HEK293 (cell line): ENCODE measurements at regions not wholly inside any gene's neighbourhood (a gene's known extent, or its start where the extent isn't known, plus 50 kb on each side); places are given as distances from the start of the nearest gene placed in this dataset.

Source experiments
- CTCF ChIA-PET: fragments of 350-600 bp; formaldehyde crosslinking; extraction: SDS; loops from one replicate; lab custom pipeline; 2021; ENCODE audit warnings: antibody characterized with exemption; lab: Yijun Ruan, JAX
- POLR2A ChIA-PET: fragments of 300-600 bp; formaldehyde crosslinking; extraction: SDS; loops from one replicate; lab custom pipeline; 2020; ENCODE audit warnings: antibody characterized with exemption, inconsistent platforms; lab: Yijun Ruan, JAX
- H3K27ac ChIP-seq: fragments of 200-500 bp; sonication (Bioruptor generic); 2 replicates; pipeline ENCODE4 v1.5.1; 2014; ENCODE audit warnings: low read depth, low read length, control low read depth, inconsistent platforms; ENCODE audit errors: extremely low read depth
- H3K36me3 ChIP-seq, 2 experiments: fragments of 200-500 bp in 1 of 2; sonication (Bioruptor generic) in 1 of 2; 1 replicate in 1 of 2; 2 replicates in 1 of 2; pipeline ENCODE4 v1.5.1; 2014 to 2017; ENCODE audit warnings: inconsistent platforms in 2 of 2, low read length in 2 of 2; ENCODE audit not compliant: control insufficient read depth in 2 of 2, insufficient read depth in 1 of 2
- H3K4me1 ChIP-seq: fragments of 200-500 bp; sonication (Bioruptor generic); 2 replicates; pipeline ENCODE4 v1.5.1; 2014; ENCODE audit warnings: mild to moderate bottlenecking, low read length, inconsistent platforms; ENCODE audit not compliant: control insufficient read depth, insufficient read depth
- H3K4me3 ChIP-seq: 2 replicates; pipeline ENCODE4 v1.5.1; 2011; ENCODE audit warnings: low read depth, mild to moderate bottlenecking, control low read depth, low read length, moderate library complexity
- H3K9me3 ChIP-seq: fragments of 200-500 bp; sonication (Bioruptor generic); 2 replicates; pipeline ENCODE4 v1.5.1; 2014; ENCODE audit warnings: low read depth, low read length, inconsistent platforms; ENCODE audit not compliant: control insufficient read depth, insufficient read depth
- HOXC10 ChIP-seq: sonication (generic); formaldehyde crosslinking; IDR thresholded peaks from 2 replicates; pipeline ENCODE4 v1.8.1; 2023; ENCODE audit warnings: mild to moderate bottlenecking, missing genetic modification reagents
- KLF10 ChIP-seq: fragments of 450-650 bp; IDR thresholded peaks from 2 replicates; pipeline ENCODE4 v1.5.1; 2018; ENCODE audit warnings: missing biosample characterization, mild to moderate bottlenecking, missing genetic modification characterization
- KLF16 ChIP-seq: fragments of 450-650 bp; formaldehyde crosslinking; IDR thresholded peaks from 2 replicates; pipeline ENCODE4 v1.5.1; 2017; ENCODE audit warnings: missing biosample characterization, missing genetic modification characterization
- OVOL3 ChIP-seq: fragments of 450-650 bp; formaldehyde crosslinking; IDR thresholded peaks from 2 replicates; pipeline ENCODE4 v1.5.1; 2016; ENCODE audit warnings: missing biosample characterization, missing genetic modification characterization
- PRDM6 ChIP-seq: fragments of 450-650 bp; formaldehyde crosslinking; IDR thresholded peaks from 2 replicates; pipeline ENCODE4 v1.5.1; 2017; ENCODE audit warnings: missing biosample characterization, missing genetic modification characterization
- TCF7L2 ChIP-seq: IDR thresholded peaks from 2 replicates; pipeline ENCODE4 v1.6.1; 2011; ENCODE audit warnings: low read depth, mild to moderate bottlenecking, inconsistent platforms, low read length, moderate library complexity, borderline replicate concordance
- ZBTB1 ChIP-seq: fragments of 450-650 bp; formaldehyde crosslinking; IDR thresholded peaks from 2 replicates; pipeline ENCODE4 v1.5.1; 2016; ENCODE audit warnings: missing biosample characterization, missing genetic modification characterization
- ZFHX2 ChIP-seq: fragments of 450-650 bp; formaldehyde crosslinking; conservative IDR thresholded peaks from 2 replicates; pipeline ENCODE4 v1.5.1; 2016; ENCODE audit warnings: missing biosample characterization, missing genetic modification characterization
- ZNF112 ChIP-seq: fragments of 450-650 bp; formaldehyde crosslinking; IDR thresholded peaks from 2 replicates; pipeline ENCODE4 v1.5.0; 2017; ENCODE audit warnings: missing biosample characterization, missing genetic modification characterization
- ZNF132 ChIP-seq: fragments of 450-650 bp; formaldehyde crosslinking; IDR thresholded peaks from 2 replicates; pipeline ENCODE4 v1.5.1; 2017; ENCODE audit warnings: missing biosample characterization, missing genetic modification characterization, borderline replicate concordance
- ZNF138 ChIP-seq: fragments of 450-650 bp; formaldehyde crosslinking; IDR thresholded peaks from 2 replicates; pipeline ENCODE4 v1.5.1; 2016; ENCODE audit warnings: missing biosample characterization, missing genetic modification characterization, borderline replicate concordance
- ZNF341 ChIP-seq: fragments of 450-650 bp; formaldehyde crosslinking; IDR thresholded peaks from 2 replicates; pipeline ENCODE4; 2016; ENCODE audit warnings: low read depth, missing biosample characterization, missing genetic modification characterization
- ZNF513 ChIP-seq: fragments of 450-650 bp; IDR thresholded peaks from 2 replicates; pipeline ENCODE4 v1.5.1; 2018; ENCODE audit warnings: missing biosample characterization, missing genetic modification characterization
- ZNF544 ChIP-seq: fragments of 450-650 bp; formaldehyde crosslinking; IDR thresholded peaks from 2 replicates; pipeline ENCODE4 v1.5.0; 2017; ENCODE audit warnings: missing biosample characterization, missing genetic modification characterization
- ZNF548 ChIP-seq: fragments of 450-650 bp; formaldehyde crosslinking; IDR thresholded peaks from 2 replicates; pipeline ENCODE4 v1.5.1; 2016; ENCODE audit warnings: missing biosample characterization, missing genetic modification characterization
- ZNF549 ChIP-seq: fragments of 450-650 bp; IDR thresholded peaks from 2 replicates; pipeline ENCODE4 v1.5.1; 2018; ENCODE audit warnings: missing biosample characterization, missing genetic modification characterization, mild to moderate bottlenecking, inconsistent platforms, moderate library complexity
- ZNF585B ChIP-seq: fragments of 450-650 bp; formaldehyde crosslinking; IDR thresholded peaks from 2 replicates; pipeline ENCODE4 v1.5.1; 2016; ENCODE audit warnings: missing biosample characterization, missing genetic modification characterization
- ZNF610 ChIP-seq: fragments of 450-650 bp; formaldehyde crosslinking; IDR thresholded peaks from 2 replicates; pipeline ENCODE4 v1.5.1; 2016; ENCODE audit warnings: missing biosample characterization, missing genetic modification characterization, borderline replicate concordance
- ZNF621 ChIP-seq: fragments of 450-650 bp; formaldehyde crosslinking; IDR thresholded peaks from 2 replicates; pipeline ENCODE4 v1.5.1; 2017; ENCODE audit warnings: missing biosample characterization, missing genetic modification characterization
- ZNF629 ChIP-seq: fragments of 450-650 bp; formaldehyde crosslinking; IDR thresholded peaks from 2 replicates; pipeline ENCODE4 v1.5.1; 2017; ENCODE audit warnings: missing biosample characterization, missing genetic modification characterization
- ZNF654 ChIP-seq: fragments of 450-650 bp; formaldehyde crosslinking; IDR thresholded peaks from 2 replicates; pipeline ENCODE4 v1.5.1; 2016; ENCODE audit warnings: low read depth, missing biosample characterization, missing genetic modification characterization
- ZNF677 ChIP-seq: fragments of 450-650 bp; IDR thresholded peaks from 2 replicates; pipeline ENCODE4 v1.5.0; 2018; ENCODE audit warnings: missing biosample characterization, mild to moderate bottlenecking, missing genetic modification characterization, moderate library complexity
- ZNF791 ChIP-seq: fragments of 450-650 bp; formaldehyde crosslinking; IDR thresholded peaks from 2 replicates; pipeline ENCODE4 v1.5.1; 2016; ENCODE audit warnings: missing biosample characterization, missing genetic modification characterization
- ZNF830 ChIP-seq: fragments of 450-650 bp; IDR thresholded peaks from 2 replicates; pipeline ENCODE4 v1.5.0; 2018; ENCODE audit warnings: missing biosample characterization, missing genetic modification characterization, low read depth, mild to moderate bottlenecking, moderate library complexity
- TF ChIP-seq, protein P1 (sequence below): fragments of 450-650 bp; formaldehyde crosslinking; IDR thresholded peaks from 2 replicates; pipeline ENCODE4 v1.5.1; 2016; ENCODE audit warnings: missing biosample characterization, missing genetic modification characterization

DNA sequence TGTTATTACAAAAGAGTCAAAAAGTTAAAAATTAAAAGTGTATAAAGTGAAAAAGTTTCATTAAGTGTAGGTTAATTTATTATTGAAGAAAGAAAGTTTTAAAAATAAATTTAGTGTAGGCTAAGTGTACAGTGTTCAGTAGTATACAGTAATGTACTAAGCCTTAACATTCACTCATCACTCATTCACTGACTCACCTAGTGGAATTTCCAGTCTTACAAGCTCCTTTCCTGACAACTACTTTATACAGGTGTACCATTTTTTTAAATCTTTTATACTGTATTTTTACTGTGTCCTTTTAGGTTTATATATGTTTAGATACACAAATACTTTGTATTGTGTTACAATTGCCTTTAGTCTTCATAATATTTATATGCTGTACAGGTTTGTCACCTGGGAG lies 530.2 kb upstream of the FAM174A start (continued):
- TF ChIP-seq ZNF132 (tag by site-specific recombination) (no peak), OVOL3 (tag by site-specific recombination) (no peak), ZNF549 (tag by site-specific recombination) (no peak), ZNF654 (tag by site-specific recombination) (no peak), ZNF610 (tag by site-specific recombination) (no peak), ZNF830 (tag by site-specific recombination) (no peak), ZNF629 (tag by site-specific recombination) (no peak), ZNF585B (tag by site-specific recombination) (no peak), ZNF112 (tag by site-specific recombination) (no peak), ZNF544 (no peak), ZNF548 (tag by site-specific recombination) (no peak), KLF16 (tag by site-specific recombination) (no peak), ZNF621 (tag by site-specific recombination) (no peak), PRDM6 (tag by site-specific recombination) (no peak)

DNA sequence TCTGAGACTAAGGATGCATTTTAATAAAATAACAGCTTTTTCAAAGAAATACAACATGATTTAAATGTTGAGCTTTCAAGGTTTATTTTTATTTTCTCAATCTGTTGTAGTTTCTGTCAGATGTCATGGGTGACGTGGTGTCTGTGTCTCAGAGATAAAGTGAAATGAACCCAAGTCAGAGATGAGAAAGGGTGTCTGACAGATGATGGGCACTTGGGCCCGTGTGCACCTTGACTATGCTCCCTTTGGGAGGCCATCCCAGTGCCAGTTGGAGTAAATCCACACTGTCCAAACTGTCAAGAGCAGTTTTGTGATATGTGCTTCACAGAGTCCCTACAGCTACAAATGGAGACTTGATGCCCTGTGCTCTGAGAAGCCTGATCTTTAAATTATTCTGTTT lies 536.9 kb upstream of the FAM174A start:
- no peaks in the 10 kb centered on the region for H3K36me3 ChIP-seq
- TF ChIP-seq ZFHX2 (tag by site-specific recombination): no peak
- no peak for TF ChIP-seq ZNF341 (tag by site-specific recombination)
- no peak for TF ChIP-seq ZBTB1 (tag by site-specific recombination)
- no peak for TF ChIP-seq TCF7L2
- TF ChIP-seq ZNF513 (tag by site-specific recombination): no peak
- TF ChIP-seq OVOL3 (tag by site-specific recombination): no peak
- TF ChIP-seq ZNF677 (tag by site-specific recombination): no peak
- no peak for TF ChIP-seq ZNF138
- TF ChIP-seq HOXC10 (CRISPR knock-in tag): no peak
- TF ChIP-seq ZNF791 (tag by site-specific recombination): no peak
- TF ChIP-seq KLF10: no peak
- TF ChIP-seq, protein P1, sequence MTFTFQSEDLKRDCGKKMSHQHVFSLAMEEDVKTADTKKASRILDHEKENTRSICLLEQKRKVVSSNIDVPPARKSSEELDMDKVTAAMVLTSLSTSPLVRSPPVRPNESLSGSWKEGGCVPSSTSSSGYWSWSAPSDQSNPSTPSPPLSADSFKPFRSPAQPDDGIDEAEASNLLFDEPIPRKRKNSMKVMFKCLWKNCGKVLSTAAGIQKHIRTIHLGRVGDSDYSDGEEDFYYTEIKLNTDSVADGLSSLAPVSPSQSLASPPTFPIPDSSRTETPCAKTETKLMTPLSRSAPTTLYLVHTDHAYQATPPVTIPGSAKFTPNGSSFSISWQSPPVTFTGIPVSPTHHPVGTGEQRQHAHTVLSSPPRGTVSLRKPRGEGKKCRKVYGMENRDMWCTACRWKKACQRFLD (tag by site-specific recombination): no peak
- H3K4me1 ChIP-seq: no peaks in the 10 kb centered on the region
- ChIA-PET CTCF (no interaction called here), POLR2A (no interaction called here)
- H3K4me3 ChIP-seq: no peak overlapping the region
- no peaks in the 10 kb centered on the region for H3K9me3 ChIP-seq
- H3K27ac ChIP-seq: no peak overlapping the region
